SK-N-SH (cell line): ENCODE measurements at regions not wholly inside any gene's neighbourhood (a gene's known extent, or its start where the extent isn't known, plus 50 kb on each side); places are given as distances from the start of the nearest gene placed in this dataset.
A peak's percentile ranks its signal among the peaks of the same experiment; 100 is the strongest.
"Not testable (repeated sequence)": the region's sequence is repeated elsewhere in the genome, so short reads cannot be mapped to it uniquely, and the experiment has no call there.

Source experiments
- CTCF ChIA-PET: fragments of 300-600, 350-600 bp; formaldehyde crosslinking; extraction: SDS; loops from one replicate; lab custom pipeline; 2021; lab: Yijun Ruan, JAX
- POLR2A ChIA-PET: fragments of 350-600 bp; sonication (Branson Sonifier 250); formaldehyde crosslinking; extraction: SDS; loops from one replicate; lab custom pipeline; 2020; ENCODE audit warnings: antibody characterized with exemption, inconsistent platforms; lab: Yijun Ruan, JAX
- DNase-seq: peaks from one replicate; pipeline ENCODE4 v3.0.0; 2012
- H2AFZ ChIP-seq: fragments of 200-600 bp; sonication (generic); 2 replicates; pipeline ENCODE4 v1.8.1; 2016; ENCODE audit warnings: antibody characterized with exemption, mild to moderate bottlenecking, low read depth
- H3F3A ChIP-seq: fragments of 200-600 bp; sonication (generic); replicated peaks from 2 replicates; pipeline ENCODE3; 2016; ENCODE audit warnings: antibody characterized with exemption, mild to moderate bottlenecking; ENCODE audit not compliant: insufficient read depth
- H3K27ac ChIP-seq, 2 experiments: fragments of 200-500 bp in 1 of 2; fragments of 200-600 bp in 1 of 2; sonication (Bioruptor generic) in 1 of 2; sonication (generic), shearing (Covaris generic) in 1 of 2; 2 replicates each; pipeline versions ENCODE4 v1.5.1 to v1.6.1; 2014 to 2016; ENCODE audit warnings: low read depth in 2 of 2, inconsistent platforms in 1 of 2, low read length in 1 of 2, mild to moderate bottlenecking in 1 of 2, mixed read lengths in 1 of 2
- H3K27me3 ChIP-seq: fragments of 200-600 bp; sonication (generic), shearing (Covaris generic); 2 replicates; pipeline ENCODE4 v1.6.1; 2016; ENCODE audit warnings: mixed run types; ENCODE audit not compliant: insufficient read depth
- H3K36me3 ChIP-seq, 2 experiments: fragments of 200-500 bp in 1 of 2; fragments of 200-600 bp in 1 of 2; sonication (Bioruptor generic) in 1 of 2; sonication (generic) in 1 of 2; replicated peaks in 1 of 2; 2 replicates each; pipeline versions ENCODE3 to v1.5.1; 2014 to 2016; ENCODE audit warnings: low read length in 1 of 2, mild to moderate bottlenecking in 1 of 2; ENCODE audit not compliant: insufficient read depth in 2 of 2, control insufficient read depth in 1 of 2
- H3K4me1 ChIP-seq, 2 experiments: fragments of 200-500 bp in 1 of 2; fragments of 200-600 bp in 1 of 2; sonication (Bioruptor generic) in 1 of 2; sonication (generic), shearing (Covaris generic) in 1 of 2; 2 replicates each; pipeline versions ENCODE4 v1.5.1 to v1.6.1; 2014 to 2016; ENCODE audit warnings: low read depth in 1 of 2, low read length in 1 of 2, mixed run types in 1 of 2; ENCODE audit not compliant: insufficient read depth in 2 of 2, control insufficient read depth in 1 of 2
- H3K4me2 ChIP-seq: fragments of 200-600 bp; sonication (generic), shearing (Covaris generic); 2 replicates; pipeline ENCODE4 v1.6.1; 2017; ENCODE audit warnings: mixed run types
- H3K4me3 ChIP-seq, 2 experiments: fragments of 200-500 bp in 1 of 2; fragments of 200-600 bp in 1 of 2; sonication (Bioruptor generic) in 1 of 2; sonication (generic), shearing (Covaris generic) in 1 of 2; 2 replicates each; pipeline versions ENCODE4 v1.5.1 to v1.8.1; 2014 to 2016; ENCODE audit warnings: low read depth in 2 of 2, inconsistent platforms in 1 of 2, low read length in 1 of 2, mild to moderate bottlenecking in 1 of 2, mixed read lengths in 1 of 2, moderate library complexity in 1 of 2
- H3K79me2 ChIP-seq: fragments of 200-600 bp; sonication (generic); 2 replicates; pipeline ENCODE4 v1.8.1; 2017; ENCODE audit warnings: mild to moderate bottlenecking; ENCODE audit not compliant: insufficient read depth
- H3K9ac ChIP-seq: fragments of 200-600 bp; sonication (generic); 2 replicates; pipeline ENCODE4 v1.6.1; 2017; ENCODE audit warnings: mixed run types
- H3K9me2 ChIP-seq: fragments of 200-600 bp; sonication (generic); 2 replicates; pipeline ENCODE4 v1.6.1; 2017; ENCODE audit warnings: mixed run types
- H3K9me3 ChIP-seq: fragments of 200-600 bp; sonication (generic); 2 replicates; pipeline ENCODE4 v1.6.1; 2017; ENCODE audit warnings: mixed run types, mild to moderate bottlenecking, moderate library complexity
- H4K20me1 ChIP-seq: fragments of 200-600 bp; sonication (generic); 2 replicates; pipeline ENCODE4 v1.6.1; 2017; ENCODE audit warnings: mild to moderate bottlenecking, mixed run types; ENCODE audit not compliant: insufficient read depth
- CHD2 ChIP-seq: fragments of 150-350 bp; IDR thresholded peaks from 2 replicates; pipeline ENCODE4 v1.6.1; 2018; ENCODE audit warnings: low read length; ENCODE audit not compliant: partially characterized antibody
- CTCF ChIP-seq: fragments of 200-600 bp; sonication (generic); IDR thresholded peaks from 2 replicates; pipeline ENCODE4 v1.6.1; 2017; ENCODE audit warnings: antibody characterized with exemption, mild to moderate bottlenecking, moderate library complexity
- EZH2phosphoT487 ChIP-seq: fragments of 200-600 bp; sonication (generic); IDR thresholded peaks from 2 replicates; pipeline ENCODE4 v1.6.1; 2017; ENCODE audit warnings: low read depth, mixed run types, mild to moderate bottlenecking, antibody characterized with exemption, moderate library complexity, borderline replicate concordance
- GABPA ChIP-seq: IDR thresholded peaks from 2 replicates; pipeline ENCODE4 v1.4.0; 2012; ENCODE audit warnings: low read depth, mild to moderate bottlenecking
- IRF3 ChIP-seq: fragments of 150-350 bp; IDR thresholded peaks from 2 replicates; pipeline ENCODE4 v1.6.1; 2016; ENCODE audit warnings: mild to moderate bottlenecking, low read depth, low read length
- MAX ChIP-seq: IDR thresholded peaks from 2 replicates; pipeline ENCODE4 v1.4.0; 2012; ENCODE audit warnings: low read depth
- NFIC ChIP-seq: IDR thresholded peaks from 2 replicates; pipeline ENCODE4 v1.4.0; 2012; ENCODE audit warnings: borderline replicate concordance
- NRF1 ChIP-seq: IDR thresholded peaks from 2 replicates; pipeline ENCODE4 v1.6.1; 2012; ENCODE audit warnings: low read depth, mild to moderate bottlenecking, low read length
- POLR2AphosphoS5 ChIP-seq: IDR thresholded peaks from 2 replicates; pipeline ENCODE4 v1.6.1; 2012; ENCODE audit warnings: low read depth, low read length
- USF2 ChIP-seq: fragments of 150-350 bp; IDR thresholded peaks from 2 replicates; pipeline ENCODE4 v1.6.1; 2017; ENCODE audit warnings: antibody characterized with exemption, low read length, low read depth, borderline replicate concordance
- WGBS: methylation state at CpG from one replicate; pipeline ENCODE4 v1.1.6; 2017; ENCODE audit warnings: low lambda C conversion rate; 5-methylcytosine and 5-hydroxymethylcytosine counted together

- Histone ChIP-seq H3K4me2 (no peak overlapping the region), H3K79me2 (no peaks in the 10 kb centered on the region), H2AFZ (no peak overlapping the region), H3K4me1 (no peaks in the 10 kb centered on the region; a peak in 1 of 4 replicates), H3K4me3 (no peak overlapping the region), H3K36me3 (no peaks in the 10 kb centered on the region), H3K27me3 (no peaks in the 10 kb centered on the region)
- DNase-seq = no peak
- POLR2A ChIA-PET = no interaction called here
- no peak for TF ChIP-seq MAX
- TF ChIP-seq USF2 = no peak
- no peak for TF ChIP-seq IRF3
- TF ChIP-seq, all 33 proteins: peak for 0
- H3K9ac ChIP-seq = no peak overlapping the region
- 64% methylated on average over 5 of the region's 5 CpGs for WGBS
- no peaks in the 10 kb centered on the region for H3K9me3 ChIP-seq
- H3K27ac ChIP-seq = no peak overlapping the region
- H3K9me2 ChIP-seq = no peaks in the 10 kb centered on the region
- H4K20me1 ChIP-seq = no peaks in the 10 kb centered on the region
- no peaks in the 10 kb centered on the region for H3F3A ChIP-seq
- CTCF ChIA-PET = no interaction called here
Measured at GRCh38 chr2:122041455-122041854, 286.0 kb downstream of the TSN start.

- DNase-seq, H3K4me2 ChIP-seq, H3K4me1 ChIP-seq, CTCF ChIA-PET, H3K27me3 ChIP-seq, H3K4me3 ChIP-seq, H3K79me2 ChIP-seq, H4K20me1 ChIP-seq, POLR2A ChIA-PET, H3F3A ChIP-seq, H3K27ac ChIP-seq, H3K36me3 ChIP-seq, H3K9me3 ChIP-seq, H3K9me2 ChIP-seq, H2AFZ ChIP-seq, H3K9ac ChIP-seq: not testable (repeated sequence)
- 78% methylated on average over 9 of the region's 20 CpGs for WGBS
Measured at GRCh38 chr2:122051659-122052058, 296.2 kb downstream of the TSN start.

- Histone ChIP-seq H3K4me3 (no peak overlapping the region), H3K27ac (no peak overlapping the region), H4K20me1 (no peaks in the 10 kb centered on the region), H3K9ac (no peak overlapping the region)
- TF ChIP-seq GABPA (no peak), NFIC (no peak), POLR2AphosphoS5 (no peak), CTCF (no peak), EZH2phosphoT487 (no peak), CHD2 (no peak), NRF1 (no peak)
- TF ChIP-seq, all 33 proteins: peak for 0
- Histone ChIP-seq H3K4me2 (no peak overlapping the region), H3K4me1 (peaks cover 0 to 9% of the 10 kb centered on the region in 2 experiments; a peak in 2 of 4 replicates), H3F3A (no peaks in the 10 kb centered on the region), H3K79me2 (no peaks in the 10 kb centered on the region), H3K36me3 (no peaks in the 10 kb centered on the region), H2AFZ (no peak overlapping the region), H3K9me2 (no peaks in the 10 kb centered on the region), H3K27me3 (no peaks in the 10 kb centered on the region), H3K9me3 (no peaks in the 10 kb centered on the region)
- ChIA-PET POLR2A (no interaction called here), CTCF (no interaction called here)
- WGBS = 6% methylated on average over 4 of the region's 4 CpGs
- DNase-seq = peak; percentile 16
Measured at GRCh38 chr2:122055521-122055931, 300.1 kb downstream of the TSN start.
